SK-N-SH treated with all-trans-retinoic acid at 6 μM for 48 hours (cell line): ENCODE measurements at regions not wholly inside any gene's neighbourhood (a gene's known extent, or its start where the extent isn't known, plus 50 kb on each side); places are given as distances from the start of the nearest gene placed in this dataset.
"Not testable (repeated sequence)": the region's sequence is repeated elsewhere in the genome, so short reads cannot be mapped to it uniquely, and the experiment has no call there.

Experiments used
- ESRRG ChIP-seq: fragments of 250-450 bp; sonication (Bioruptor Pico); IDR thresholded peaks from 2 replicates; pipeline ENCODE4 v1.6.1; 2021; ENCODE audit warnings: mild to moderate bottlenecking
- OSR1 ChIP-seq: fragments of 250-450 bp; sonication (Bioruptor Pico); IDR thresholded peaks from 2 replicates; pipeline ENCODE4 v1.8.0; 2022; ENCODE audit warnings: moderate library complexity, mild to moderate bottlenecking, inconsistent platforms
- PPARA ChIP-seq: fragments of 250-450 bp; sonication (Bioruptor Pico); IDR thresholded peaks from 2 replicates; pipeline ENCODE4 v1.5.0; 2020; ENCODE audit warnings: mild to moderate bottlenecking, borderline replicate concordance
- RARB ChIP-seq: fragments of 250-450 bp; sonication (Bioruptor Pico); IDR thresholded peaks from 2 replicates; pipeline ENCODE4 v1.8.0; 2021; ENCODE audit warnings: mild to moderate bottlenecking, moderate library complexity
- ZNF565 ChIP-seq: fragments of 450-650 bp; formaldehyde crosslinking; conservative IDR thresholded peaks from 2 replicates; pipeline ENCODE4 v1.5.0; 2020; ENCODE audit warnings: low read depth, mild to moderate bottlenecking, moderate library complexity

GRCh38 chr13:22955147-22955546, 225.6 kb upstream of the SGCG start:
- TF ChIP-seq OSR1 (CRISPR knock-in tag); RARB (CRISPR knock-in tag); ZNF565 (CRISPR knock-in tag); ESRRG (CRISPR knock-in tag); PPARA: not testable (repeated sequence)
